Endothelial cell of hepatic sinusoid (primary cell): ENCODE measurements at regions not wholly inside any gene's neighbourhood (a gene's known extent, or its start where the extent isn't known, plus 50 kb on each side); places are given as distances from the start of the nearest gene placed in this dataset.
"Not testable (repeated sequence)": the region's sequence is repeated elsewhere in the genome, so short reads cannot be mapped to it uniquely, and the experiment has no call there.

Experiments
- in situ Hi-C: cut with HindIII; loops from 2 replicates; pipeline ENCODE4 v1.10.0; 2017; ENCODE audit warnings: low sequenced_read_pairs

DNA sequence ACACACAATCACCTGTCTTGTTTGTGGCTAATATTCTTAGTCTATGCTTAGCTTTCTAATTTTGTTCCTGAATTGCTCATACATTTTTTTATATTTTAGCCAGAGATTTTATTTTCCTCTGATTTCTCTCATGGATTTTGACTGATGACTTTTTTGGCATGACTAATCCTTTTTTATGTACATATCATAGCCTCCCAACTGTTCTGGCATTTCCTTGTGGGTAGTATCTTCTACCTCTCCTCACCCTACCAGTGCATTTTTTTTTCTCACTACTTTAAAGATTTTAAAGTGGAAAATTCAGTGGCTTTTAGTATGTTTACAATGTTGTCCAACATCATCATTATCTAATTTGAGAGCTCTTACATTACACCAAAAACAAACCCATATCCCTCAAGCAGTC is 84.4 kb upstream of the TENM4 start:
- in situ Hi-C loops: no loop called here

DNA sequence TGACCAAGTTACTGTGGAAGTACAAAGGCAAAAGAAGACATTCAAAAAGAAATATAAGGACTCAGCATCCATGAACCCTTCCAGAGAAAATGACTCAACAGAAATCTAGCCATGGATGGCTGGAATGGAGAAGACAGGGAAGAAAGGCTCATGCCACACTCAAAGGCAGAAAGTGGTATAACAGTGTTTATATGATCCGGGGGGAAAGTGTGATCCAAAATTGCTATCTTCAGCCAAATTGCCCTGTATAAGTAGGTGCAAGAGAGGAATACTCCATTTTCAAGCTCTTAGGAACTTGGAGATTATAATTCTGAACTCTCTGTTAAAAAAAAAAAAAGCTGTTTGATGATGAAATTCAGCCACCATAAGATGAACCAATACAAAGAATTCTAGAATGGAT is 81.8 kb upstream of the TENM4 start:
- in situ Hi-C loops: no loop called here

DNA sequence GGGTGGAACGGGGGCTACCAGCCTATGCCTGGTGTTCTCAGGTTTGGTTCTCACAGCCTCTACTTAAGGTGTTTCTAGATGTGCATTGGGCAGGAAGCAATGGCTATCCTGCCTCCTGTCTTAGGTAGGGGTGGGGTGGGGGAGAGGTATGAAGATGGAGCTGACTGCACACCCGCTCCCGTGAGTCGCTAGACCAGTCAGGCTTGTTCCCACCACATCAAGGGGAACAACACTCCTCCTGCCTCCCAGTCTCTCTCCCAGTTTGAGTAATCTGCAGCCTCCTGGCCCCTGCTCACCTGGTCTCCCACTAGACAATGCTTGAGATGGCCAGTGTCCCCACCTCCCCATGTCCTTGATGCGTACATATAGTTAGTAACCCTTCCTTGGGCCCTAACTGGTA is 79.3 kb upstream of the TENM4 start:
- in situ Hi-C loops: no loop called here

DNA sequence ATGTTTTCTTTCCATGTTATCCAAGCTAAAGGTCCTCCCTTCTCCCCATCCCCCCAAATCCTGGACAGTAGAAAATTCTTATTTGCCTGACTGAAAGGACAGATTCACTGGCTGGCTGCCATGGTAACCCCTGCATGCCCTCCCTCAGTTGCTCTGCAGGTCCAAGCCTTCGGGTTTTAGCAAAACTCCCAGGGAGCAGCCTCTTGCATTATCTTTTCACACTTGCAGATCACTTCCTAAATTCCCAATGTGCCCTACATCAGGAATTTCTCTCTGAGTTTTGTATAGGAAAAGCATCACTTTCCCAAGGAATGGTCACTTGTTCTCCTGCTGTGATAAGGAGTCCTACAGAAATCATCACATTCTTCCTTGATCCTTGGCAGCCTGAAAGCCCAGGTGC is 75.0 kb upstream of the TENM4 start:
- in situ Hi-C loops: no loop called here

DNA sequence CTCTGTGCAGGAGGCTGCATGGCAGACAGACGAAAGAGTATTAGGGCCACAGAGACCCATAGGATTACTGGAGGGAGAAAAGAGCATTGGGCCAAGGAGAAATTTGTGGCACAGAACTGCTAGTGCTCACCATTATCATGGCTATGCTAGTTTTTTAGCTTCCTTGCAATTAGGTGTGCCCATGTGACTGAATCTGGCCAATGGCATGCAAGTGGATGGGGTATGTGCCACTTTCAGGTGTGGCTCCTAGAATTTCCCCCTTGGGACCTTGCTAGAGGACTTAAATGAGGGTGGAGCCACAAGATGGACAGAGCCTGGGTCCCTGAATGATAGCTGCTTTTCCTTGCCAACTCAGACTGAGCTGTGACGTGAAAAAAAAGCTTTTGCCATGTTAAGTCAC is 73.9 kb upstream of the TENM4 start:
- in situ Hi-C loops: no loop called here

DNA sequence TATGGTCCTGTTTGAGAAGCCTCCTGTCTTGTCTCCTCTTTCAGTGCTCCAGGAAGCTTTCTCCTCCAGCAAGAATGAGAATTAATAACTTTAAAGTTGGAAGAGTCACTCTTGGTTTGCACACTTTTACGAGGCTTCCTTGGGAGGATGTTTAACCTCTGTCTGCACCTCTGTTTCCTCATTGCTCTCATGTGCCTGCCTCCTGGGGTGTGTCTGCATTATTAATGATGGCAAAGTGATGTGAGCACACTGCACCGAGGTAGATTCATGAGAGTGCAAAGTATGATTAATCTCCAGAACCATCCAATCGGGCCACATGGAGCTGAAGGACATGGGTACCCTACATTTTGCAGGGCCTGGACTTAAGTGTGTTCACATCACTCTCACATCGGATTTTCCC is 73.5 kb upstream of the TENM4 start:
- in situ Hi-C loops: no loop called here

DNA sequence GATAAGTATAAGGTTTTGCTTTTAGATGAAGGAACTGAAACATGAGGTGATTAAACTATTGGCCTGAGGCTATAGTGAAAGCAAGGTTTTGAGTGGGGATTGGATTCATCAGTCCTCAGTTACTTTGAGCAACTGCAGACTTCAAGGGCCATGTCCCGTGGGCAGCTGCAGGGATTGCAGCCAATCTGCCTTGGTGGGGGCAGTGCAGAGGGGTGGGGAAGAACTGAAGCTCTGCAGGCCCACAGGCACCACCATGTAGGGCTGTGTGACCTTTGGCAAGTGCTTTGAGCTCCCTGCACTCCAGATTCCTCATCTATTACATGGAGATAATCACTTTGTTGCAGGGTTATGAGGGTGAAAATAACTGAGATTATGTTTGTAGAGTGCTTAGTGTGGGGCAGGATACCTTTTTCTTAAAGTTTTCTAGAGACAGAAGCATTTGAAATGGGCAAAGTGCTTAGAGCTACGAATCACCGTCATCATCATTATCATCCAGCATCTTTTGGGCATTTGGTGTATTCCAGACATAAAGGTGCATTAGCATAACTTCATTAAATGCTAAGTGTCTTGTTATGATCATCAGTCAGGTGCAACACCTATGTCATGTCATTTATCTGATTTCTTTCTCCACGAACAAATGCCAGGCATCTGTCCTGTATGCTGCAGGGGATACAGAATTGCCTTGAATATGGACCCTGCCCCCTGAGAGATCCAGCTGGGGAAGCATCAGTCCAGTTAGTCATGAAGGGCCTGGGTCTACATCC is 72.1 kb upstream of the TENM4 start:
- in situ Hi-C loops: no loop called here

DNA sequence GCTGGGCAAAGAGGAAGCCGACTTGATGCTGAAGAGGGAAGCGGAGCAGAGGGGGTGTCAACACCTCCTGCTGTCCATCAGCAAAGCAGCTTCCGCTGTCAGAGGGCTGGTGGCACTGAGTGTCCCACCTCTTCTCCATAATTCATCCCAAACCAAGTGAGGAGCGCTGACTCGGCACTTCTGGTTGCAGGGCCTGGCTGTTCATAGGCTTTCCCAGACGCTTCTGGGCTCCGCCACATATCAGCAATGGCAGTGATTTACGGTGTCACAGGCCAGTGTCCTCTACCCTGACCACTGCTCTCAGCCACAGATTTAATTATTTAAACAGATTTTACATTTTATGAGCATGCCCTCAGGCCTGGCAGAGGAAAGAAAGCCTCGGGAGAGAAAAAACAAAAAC is 70.1 kb upstream of the TENM4 start:
- in situ Hi-C loops: no loop called here

DNA sequence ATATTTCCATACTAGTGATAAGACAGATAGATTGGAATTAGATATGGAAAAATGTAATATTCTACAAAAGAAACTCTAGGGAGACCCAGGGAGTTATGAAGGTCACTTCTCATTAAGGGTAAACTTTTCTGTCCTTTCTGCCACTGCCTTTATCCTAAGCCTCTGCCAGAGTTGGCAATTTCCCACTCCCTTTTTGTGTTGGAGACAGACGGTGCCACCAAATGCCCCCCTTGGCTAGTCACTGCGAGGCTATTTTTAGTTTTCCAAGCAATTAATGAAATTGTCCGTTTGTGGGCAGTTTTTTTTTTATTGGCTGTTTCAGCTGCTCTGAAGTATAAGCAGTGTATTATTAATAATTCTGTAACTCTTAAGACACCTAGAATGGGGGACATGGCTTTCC is 67.6 kb upstream of the TENM4 start:
- in situ Hi-C loops: no loop called here

DNA sequence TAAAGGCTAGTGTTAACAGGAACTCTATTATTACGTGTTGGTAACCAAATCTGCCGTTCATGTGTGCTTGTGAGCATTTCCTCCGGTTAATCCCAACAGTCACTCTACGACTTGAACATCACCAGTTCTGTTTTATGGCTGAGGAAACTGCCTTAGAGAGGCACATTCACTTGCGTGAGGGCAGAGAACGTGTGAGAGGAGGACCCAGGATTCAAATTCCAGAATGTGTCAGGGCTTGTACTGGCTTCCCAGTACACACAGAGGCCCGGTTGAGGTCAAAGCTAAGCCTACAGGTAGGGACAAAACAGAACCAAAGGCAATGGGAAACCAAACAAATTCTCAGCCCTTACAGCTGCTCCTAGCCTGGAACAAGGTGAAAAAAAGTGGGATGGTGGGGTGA is 66.9 kb upstream of the TENM4 start:
- in situ Hi-C loops: no loop called here

DNA sequence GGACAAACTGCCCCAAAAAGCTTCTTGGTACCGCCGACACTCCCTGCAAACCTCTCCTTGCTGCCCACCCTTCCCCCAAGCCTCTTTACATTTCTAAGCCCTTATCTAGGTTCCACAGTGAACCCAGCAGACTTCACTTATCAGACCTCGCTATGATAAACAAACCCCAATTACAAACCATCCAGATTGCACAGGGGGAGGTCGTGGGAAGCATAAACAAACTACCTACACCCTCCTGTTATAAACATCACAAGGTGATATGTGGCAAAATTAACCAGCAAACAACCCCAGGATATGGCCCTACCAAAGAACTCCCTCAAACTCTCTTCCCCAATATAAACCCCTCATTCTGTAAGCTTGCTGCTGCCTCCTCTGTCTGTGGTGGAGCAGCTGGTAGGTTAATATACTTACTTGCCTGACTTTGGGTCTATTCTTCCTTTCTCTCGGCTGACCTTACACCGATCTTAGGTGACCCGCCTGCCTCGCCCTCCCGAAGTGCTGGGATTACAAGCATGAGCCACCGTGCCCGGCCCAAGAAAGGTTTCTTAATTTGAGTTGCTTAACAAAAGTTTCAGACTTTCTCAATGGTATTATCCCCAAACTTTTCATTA is 66.0 kb upstream of the TENM4 start:
- in situ Hi-C loops: no loop called here

DNA sequence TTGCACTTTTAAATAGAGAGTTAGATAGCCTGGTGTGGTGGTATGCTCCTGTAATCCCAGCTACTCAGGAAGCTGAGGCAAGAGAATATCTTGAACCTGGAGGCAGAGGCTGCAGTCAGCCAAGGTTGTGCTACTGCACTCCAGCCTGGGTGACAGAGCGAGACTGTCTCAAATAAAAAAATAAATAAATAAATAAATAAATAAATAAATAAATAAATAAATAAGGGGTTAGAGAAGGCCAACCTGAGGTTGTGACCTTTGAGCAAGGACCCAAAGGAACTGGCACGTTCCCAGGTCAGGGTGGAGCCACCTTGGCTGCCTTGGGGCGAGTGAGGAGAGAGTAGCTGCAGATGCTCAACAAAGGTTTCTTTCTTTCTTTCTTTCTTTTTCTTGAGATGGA is 65.3 kb upstream of the TENM4 start:
- in situ Hi-C loops: no loop called here

DNA sequence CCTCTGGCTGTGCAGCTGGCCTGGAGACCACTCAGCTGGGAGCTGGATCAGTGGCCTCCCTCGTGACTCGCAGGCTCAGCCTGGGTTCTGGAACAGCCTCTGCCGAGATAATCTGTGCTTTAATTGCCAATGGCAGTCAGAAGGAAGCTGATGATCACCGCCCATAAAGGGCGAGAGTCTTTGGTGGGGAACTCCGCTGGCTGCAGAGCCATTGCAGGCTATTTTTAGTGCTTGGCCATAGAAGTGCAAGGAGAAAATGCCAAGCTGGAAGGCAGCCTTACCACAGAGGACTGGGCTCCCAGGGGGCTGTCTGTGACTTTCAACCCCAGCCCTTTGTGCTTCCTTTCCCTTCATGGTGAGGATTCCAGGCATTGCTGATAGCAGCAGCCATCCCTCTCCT is 62.2 kb upstream of the TENM4 start:
- in situ Hi-C loops: no loop called here

DNA sequence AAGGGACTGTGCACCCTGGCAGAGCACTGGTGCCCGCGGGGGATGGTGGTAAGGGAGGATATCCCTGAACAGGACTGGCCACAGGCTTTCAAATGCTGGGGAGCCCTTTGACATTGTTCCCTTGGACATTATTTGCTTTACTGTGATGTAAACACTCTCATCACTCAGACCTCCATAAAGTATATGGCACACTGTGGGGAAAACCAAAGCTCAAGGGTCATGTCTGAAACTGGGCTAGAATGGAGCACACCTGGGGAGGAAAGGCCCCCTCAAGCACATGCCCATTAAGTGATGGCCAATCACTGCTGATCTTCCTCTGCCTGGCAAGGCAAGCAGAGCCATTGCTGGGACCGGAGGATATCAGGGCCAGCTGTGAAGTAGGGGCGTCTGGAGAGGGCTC is 60.9 kb upstream of the TENM4 start:
- in situ Hi-C loops: no loop called here

DNA sequence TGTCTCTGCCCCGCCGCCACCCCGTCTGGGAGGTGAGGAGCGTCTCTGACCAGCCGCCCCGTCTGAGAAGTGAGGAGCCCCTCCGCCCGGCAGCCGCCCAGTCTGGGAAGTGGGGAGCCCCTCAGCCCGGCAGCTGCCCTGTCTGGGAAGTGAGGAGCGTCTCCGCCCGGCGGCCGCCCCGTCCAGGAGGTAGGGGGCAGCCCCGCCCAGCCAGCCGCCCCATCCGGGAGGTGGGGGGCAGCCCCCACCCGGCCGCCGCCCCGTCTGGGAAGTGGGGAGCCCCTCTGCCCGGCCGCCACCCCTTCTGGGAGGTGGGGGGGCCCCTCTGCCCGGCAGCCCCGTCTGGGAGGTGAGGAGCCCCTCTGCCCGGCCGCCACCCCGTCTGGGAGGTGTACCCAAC is 59.1 kb upstream of the TENM4 start:
- in situ Hi-C loops: not testable (repeated sequence)

DNA sequence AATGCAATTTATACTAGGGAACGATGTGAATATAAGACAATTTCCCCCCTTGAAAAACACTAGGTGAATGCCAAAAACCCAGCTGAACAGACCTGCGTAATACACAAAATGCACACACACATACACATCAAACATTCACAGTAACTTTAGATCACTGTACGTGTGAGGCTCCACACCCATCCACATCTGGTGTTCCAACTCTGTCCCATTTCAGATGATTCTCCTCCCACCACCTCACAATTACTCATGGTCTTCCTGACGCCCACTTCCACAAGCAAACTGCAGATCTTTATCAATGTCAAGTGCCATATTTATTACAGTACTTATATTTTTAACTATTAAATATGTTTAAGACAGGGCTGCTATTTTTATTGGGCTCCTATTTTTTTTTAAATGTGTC is 57.8 kb upstream of the TENM4 start:
- in situ Hi-C loops: no loop called here

DNA sequence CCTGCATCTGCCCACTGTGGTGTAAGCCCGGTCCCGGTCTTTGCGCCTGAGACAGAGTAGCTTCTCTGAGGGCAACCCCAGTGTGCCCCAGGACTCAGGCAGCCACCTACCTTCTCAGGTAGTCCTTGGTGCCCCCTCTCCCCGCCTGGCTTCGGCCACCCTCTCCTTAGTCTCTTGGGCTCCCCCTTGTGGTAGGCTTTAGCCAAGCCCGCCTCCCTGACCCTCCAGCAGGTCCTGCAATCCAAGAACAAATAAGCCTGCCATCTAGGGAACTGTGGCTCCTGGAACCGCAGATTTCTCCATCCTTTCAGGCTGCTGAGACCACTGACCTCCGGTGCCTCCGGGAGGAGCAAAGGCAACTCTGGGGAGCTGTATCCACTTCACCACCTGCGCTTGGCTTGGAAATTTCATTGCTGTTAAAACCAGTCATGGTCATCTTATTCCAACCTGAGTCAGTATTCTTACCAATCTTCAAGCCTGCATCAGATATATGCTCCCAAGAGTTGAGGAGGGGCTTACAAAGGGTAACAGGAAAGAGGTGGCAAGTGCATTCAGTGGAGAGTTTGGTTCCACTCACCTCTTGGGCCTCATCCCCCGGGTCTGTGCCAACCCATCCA is 52.8 kb upstream of the TENM4 start:
- in situ Hi-C loops: no loop called here

DNA sequence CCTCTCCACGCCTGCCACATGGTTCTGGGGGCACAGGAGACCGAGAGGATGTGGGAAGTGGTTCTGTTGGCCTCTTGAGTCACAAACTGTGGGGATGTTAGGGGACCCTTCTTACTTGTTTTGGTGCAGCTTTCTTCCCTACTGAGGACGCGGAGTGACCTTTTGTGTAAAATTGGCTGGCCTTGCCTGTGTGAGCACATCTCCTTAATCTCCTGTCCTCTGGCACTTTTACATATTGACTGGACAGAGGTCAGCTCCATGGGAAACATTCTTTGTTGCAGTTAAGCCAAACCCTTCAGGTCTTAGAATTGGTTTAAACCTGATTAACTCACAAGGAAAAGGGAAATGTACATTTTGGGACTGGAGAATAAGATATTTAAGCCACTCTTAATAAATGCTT is 51.2 kb upstream of the TENM4 start:
- in situ Hi-C loops: no loop called here
